GM23338 (cell line): ENCODE measurements at regions not wholly inside any gene's neighbourhood (a gene's known extent, or its start where the extent isn't known, plus 50 kb on each side); places are given as distances from the start of the nearest gene placed in this dataset.

ENCODE experiments used
- ATAC-seq: fragments of 200-7000 bp; cut with Tn5 transposase; 3 replicates; pipeline ENCODE4 v1.9.1; 2020
- DNase-seq: peaks from one replicate; pipeline ENCODE4 v3.0.0-alpha.2; 2015; ENCODE audit warnings: low spot score
- H2AFZ ChIP-seq: fragments of 200-600 bp; sonication (generic); 2 replicates; pipeline ENCODE4 v1.8.0; 2016; ENCODE audit warnings: antibody characterized with exemption, mild to moderate bottlenecking, moderate library complexity
- H3F3A ChIP-seq: fragments of 200-600 bp; sonication (generic); replicated peaks from 2 replicates; pipeline ENCODE4 v1.8.0; 2017; ENCODE audit warnings: antibody characterized with exemption, mixed run types, low read depth
- H3K27ac ChIP-seq: fragments of 200-600 bp; sonication (generic); 2 replicates; pipeline ENCODE4 v1.6.1; 2016; ENCODE audit warnings: low read depth
- H3K27me3 ChIP-seq: fragments of 200-600 bp; sonication (generic); 2 replicates; pipeline ENCODE4 v1.8.0; 2016; ENCODE audit warnings: mild to moderate bottlenecking, mixed run types, moderate library complexity; ENCODE audit not compliant: insufficient read depth
- H3K36me3 ChIP-seq: fragments of 200-600 bp; sonication (generic); 2 replicates; pipeline ENCODE4 v1.8.0; 2016; ENCODE audit warnings: mild to moderate bottlenecking; ENCODE audit not compliant: insufficient read depth
- H3K4me1 ChIP-seq: fragments of 200-600 bp; sonication (generic); 2 replicates; pipeline ENCODE4 v1.8.0; 2016; ENCODE audit warnings: mild to moderate bottlenecking, moderate library complexity; ENCODE audit not compliant: insufficient read depth
- H3K4me2 ChIP-seq: fragments of 200-600 bp; sonication (generic); 2 replicates; pipeline ENCODE4 v1.7.1; 2017; ENCODE audit warnings: mixed run types
- H3K4me3 ChIP-seq: fragments of 200-600 bp; sonication (generic); 2 replicates; pipeline ENCODE4 v1.6.1; 2016; ENCODE audit warnings: mixed run types
- H3K79me2 ChIP-seq: fragments of 200-600 bp; sonication (generic); replicated peaks from 2 replicates; pipeline ENCODE4 v1.8.0; 2017; ENCODE audit warnings: mild to moderate bottlenecking; ENCODE audit not compliant: insufficient read depth
- H3K9me2 ChIP-seq: fragments of 200-600 bp; sonication (generic); 2 replicates; pipeline ENCODE4 v1.8.0; 2017; ENCODE audit not compliant: insufficient read depth
- H4K20me1 ChIP-seq: fragments of 200-600 bp; sonication (generic); replicated peaks from 2 replicates; pipeline ENCODE4 v1.8.0; 2017; ENCODE audit warnings: mild to moderate bottlenecking; ENCODE audit not compliant: insufficient read depth
- H3K27ac Mint-ChIP-seq: 2 replicates; pipeline ENCODE4 v1.8.0; 2020; ENCODE audit warnings: inconsistent platforms, mild to moderate bottlenecking, moderate library complexity, mixed read lengths
- H3K27me3 Mint-ChIP-seq: 3 replicates; pipeline ENCODE4 v1.8.0; 2022; ENCODE audit warnings: low read depth, mild to moderate bottlenecking, moderate library complexity, mixed read lengths, inconsistent platforms; ENCODE audit not compliant: insufficient read depth, poor library complexity
- H3K36me3 Mint-ChIP-seq: 3 replicates; pipeline ENCODE4 v1.8.0; 2021; ENCODE audit warnings: low read depth, mild to moderate bottlenecking, inconsistent platforms, moderate library complexity, mixed read lengths
- H3K4me1 Mint-ChIP-seq: 3 replicates; pipeline ENCODE4 v1.8.0; 2020; ENCODE audit warnings: mild to moderate bottlenecking, inconsistent platforms, mixed read lengths
- H3K4me3 Mint-ChIP-seq: 3 replicates; pipeline ENCODE4 v1.8.0; 2021; ENCODE audit warnings: moderate library complexity, mild to moderate bottlenecking, inconsistent platforms, mixed read lengths
- H3K9me3 Mint-ChIP-seq: 3 replicates; pipeline ENCODE4 v1.8.0; 2020; ENCODE audit warnings: moderate library complexity, mild to moderate bottlenecking, inconsistent platforms, mixed read lengths
- CTCF ChIP-seq, 2 experiments: fragments of 200-600 bp in 1 of 2; sonication (generic) in 1 of 2; conservative IDR thresholded peaks; 2 replicates each; pipeline versions ENCODE4 v1.5.1 to v1.6.1; 2016 to 2017; ENCODE audit warnings: antibody characterized with exemption in 2 of 2, low read depth in 2 of 2, mild to moderate bottlenecking in 2 of 2, moderate library complexity in 1 of 2
- NANOG ChIP-seq: IDR thresholded peaks from 2 replicates; pipeline ENCODE4 v1.6.1; 2016; ENCODE audit warnings: antibody characterized with exemption, borderline replicate concordance
- POLR2AphosphoS5 ChIP-seq: IDR thresholded peaks from 2 replicates; pipeline ENCODE4 v1.6.1; 2016; ENCODE audit warnings: antibody characterized with exemption, low read depth
- REST ChIP-seq: IDR thresholded peaks from one replicate; pipeline ENCODE4 v1.6.1; 2018; ENCODE audit warnings: antibody characterized with exemption; ENCODE audit not compliant: unreplicated experiment
- STAT1 ChIP-seq: IDR thresholded peaks from one replicate; pipeline ENCODE4 v1.6.1; 2016; ENCODE audit warnings: antibody characterized with exemption; ENCODE audit not compliant: unreplicated experiment
- ZNF114 ChIP-seq: fragments of 250-450 bp; sonication (Bioruptor Pico); IDR thresholded peaks from 2 replicates; pipeline ENCODE4 v1.5.0; 2020; ENCODE audit warnings: mild to moderate bottlenecking, moderate library complexity
- ZNF462 ChIP-seq: fragments of 250-450 bp; sonication (Bioruptor Pico); IDR thresholded peaks from 2 replicates; pipeline ENCODE4 v1.5.0; 2020; ENCODE audit warnings: mild to moderate bottlenecking, moderate library complexity

- no peak for TF ChIP-seq CTCF (conservative IDR thresholded peaks at IDR 0.05; ENCODE audit: low read depth in 2 of 2)
- no peak for TF ChIP-seq NANOG
- TF ChIP-seq REST = no peak
- TF ChIP-seq ZNF114 = no peak
Observed at GRCh38 chr13:55234311-55234710, 1906.4 kb upstream of the PRR20A start (continued).

- peaks cover 19% of the 10 kb centered on the region for H3K36me3 Mint-ChIP-seq
- H2AFZ ChIP-seq = peak overlapping the region; percentile 10; the same call in 1 of the 2 replicates
- peak; percentile 91 for DNase-seq
- TF ChIP-seq NANOG (no peak), ZNF462 (0 out of 2 replicates have a peak, but pooled peaks have one; percentile 45), CTCF (conservative IDR thresholded peaks at IDR 0.05; ENCODE audit: low read depth in 2 of 2) (peak; percentile 95 to 99), STAT1 (no peak), POLR2AphosphoS5 (no peak), ZNF114 (no peak)
Observed at GRCh38 chr13:55245005-55245644, 1895.6 kb upstream of the PRR20A start.

More at GRCh38 chr13:55245005-55245644, 1895.6 kb upstream of the PRR20A start:
- Histone ChIP-seq H4K20me1 (no peaks in the 10 kb centered on the region), H3K27me3 (no peaks in the 10 kb centered on the region), H3K4me1 (no peaks in the 10 kb centered on the region), H3K79me2 (no peaks in the 10 kb centered on the region), H3F3A (no peaks in the 10 kb centered on the region), H3K36me3 (no peaks in the 10 kb centered on the region), H3K27ac (no peak overlapping the region), H3K4me3 (no peak overlapping the region), H3K4me2 (no peak overlapping the region), H3K9me2 (no peaks in the 10 kb centered on the region)
- peak; percentile 98 for ATAC-seq
- Mint-ChIP-seq H3K4me3 (no peak overlapping the region), H3K4me1 (peaks cover 6% of the 10 kb centered on the region; the same call in 2 of the 3 replicates), H3K9me3 (peaks cover 17% of the 10 kb centered on the region; the same call in 2 of the 3 replicates), H3K27me3 (peaks cover 2% of the 10 kb centered on the region), H3K27ac (peak overlapping the region; percentile 69)
